Right lobe of liver (tissue), 6 donors: ENCODE measurements at regions not wholly inside any gene's neighbourhood (a gene's known extent, or its start where the extent isn't known, plus 50 kb on each side); places are given as distances from the start of the nearest gene placed in this dataset.
A peak's percentile ranks its signal among the peaks of the same experiment; 100 is the strongest.

ENCODE experiments used
- ATAC-seq, 4 donors: fragments of 200-7000 bp; cut with Tn5 transposase; one replicate each; pipeline ENCODE4 v1.9.1; 2020; ENCODE audit warnings: mild to moderate bottlenecking in 4 of 4, moderate library complexity in 4 of 4
- DNase-seq, 3 donors: peaks; one replicate each; pipeline ENCODE4 v3.0.0-alpha.2; 2020
- H3K27ac ChIP-seq, 3 donors: fragments of 200-600 bp; one replicate each; pipeline ENCODE4 v1.8.0; 2022
- H3K27me3 ChIP-seq, 2 donors: fragments of 200-600 bp; one replicate each; pipeline ENCODE4 v1.8.0; 2022
- H3K36me3 ChIP-seq, 4 donors: fragments of 200-600 bp; sonication (generic) in 1 of 4; one replicate each; pipeline versions ENCODE4 v1.5.1 to v1.8.0; 2017 to 2022; ENCODE audit warnings: control low read depth in 1 of 4
- H3K4me1 ChIP-seq, 4 donors: fragments of 200-600 bp; sonication (generic) in 1 of 4; one replicate each; pipeline versions ENCODE4 v1.5.1 to v1.8.0; 2017 to 2022; ENCODE audit warnings: control low read depth in 1 of 4
- H3K4me3 ChIP-seq, 3 donors: fragments of 200-600 bp; one replicate each; pipeline ENCODE4 v1.8.0; 2022
- H3K9me3 ChIP-seq, 4 donors: fragments of 200-600 bp; sonication (generic) in 1 of 4; one replicate each; pipeline versions ENCODE4 v1.5.1 to v1.8.0; 2017 to 2022; ENCODE audit warnings: control low read depth in 1 of 4
- POLR2A ChIP-seq: fragments of 450-650 bp; IDR thresholded peaks from one replicate; pipeline ENCODE4 v1.6.1; 2017; ENCODE audit warnings: antibody characterized with exemption, mild to moderate bottlenecking
- WGBS: methylation state at CpG from one replicate; pipeline ENCODE4 v1.1.6; 2018; ENCODE audit warnings: low coverage, low lambda C conversion rate; ENCODE audit not compliant: insufficient coverage; ENCODE audit errors: missing lambda C conversion rate; 5-methylcytosine and 5-hydroxymethylcytosine counted together
- intact Hi-C, 2 donors: fragments of 100-400 bp; cut with DNase I; formaldehyde crosslinking; loops; one replicate each; pipeline versions ENCODE4 v1.11.2 to v1.14.1; 2022
- TF ChIP-seq, protein P1 (sequence below), 4 donors: fragments of 200-600 bp in 3 of 4; fragments of 450-650 bp in 1 of 4; IDR thresholded peaks; one replicate each; pipeline versions ENCODE4 v1.5.1 to v1.8.0; 2016 to 2022; ENCODE audit warnings: antibody characterized with exemption in 4 of 4, mild to moderate bottlenecking in 2 of 4
- donor health status: DM: no; HTN: yes; CAD: no.
- donor health status: DM: no; HTN: no; CAD: no.
- donor health status: DM: no; HTN: no; CAD: no.
- donor health status: DM: no; HTN: yes; CAD: no.
- donor health status: DM: no; HTN: yes; CAD: no.

- no peak overlapping the region for H3K4me3 ChIP-seq
- H3K9me3 ChIP-seq, result no peaks in the 10 kb centered on the region
- no CpG with 5 or more reads among the region's 1 CpG for WGBS
- H3K36me3 ChIP-seq, result no peaks in the 10 kb centered on the region
- DNase-seq, result no peak
- no peak overlapping the region for H3K27ac ChIP-seq
- intact Hi-C loops, result no loop called here
- no peak for ATAC-seq
- no peaks in the 10 kb centered on the region for H3K4me1 ChIP-seq
- H3K27me3 ChIP-seq, result no peaks in the 10 kb centered on the region
- TF ChIP-seq POLR2A, result no peak
- TF ChIP-seq, protein P1, sequence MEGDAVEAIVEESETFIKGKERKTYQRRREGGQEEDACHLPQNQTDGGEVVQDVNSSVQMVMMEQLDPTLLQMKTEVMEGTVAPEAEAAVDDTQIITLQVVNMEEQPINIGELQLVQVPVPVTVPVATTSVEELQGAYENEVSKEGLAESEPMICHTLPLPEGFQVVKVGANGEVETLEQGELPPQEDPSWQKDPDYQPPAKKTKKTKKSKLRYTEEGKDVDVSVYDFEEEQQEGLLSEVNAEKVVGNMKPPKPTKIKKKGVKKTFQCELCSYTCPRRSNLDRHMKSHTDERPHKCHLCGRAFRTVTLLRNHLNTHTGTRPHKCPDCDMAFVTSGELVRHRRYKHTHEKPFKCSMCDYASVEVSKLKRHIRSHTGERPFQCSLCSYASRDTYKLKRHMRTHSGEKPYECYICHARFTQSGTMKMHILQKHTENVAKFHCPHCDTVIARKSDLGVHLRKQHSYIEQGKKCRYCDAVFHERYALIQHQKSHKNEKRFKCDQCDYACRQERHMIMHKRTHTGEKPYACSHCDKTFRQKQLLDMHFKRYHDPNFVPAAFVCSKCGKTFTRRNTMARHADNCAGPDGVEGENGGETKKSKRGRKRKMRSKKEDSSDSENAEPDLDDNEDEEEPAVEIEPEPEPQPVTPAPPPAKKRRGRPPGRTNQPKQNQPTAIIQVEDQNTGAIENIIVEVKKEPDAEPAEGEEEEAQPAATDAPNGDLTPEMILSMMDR (IDR thresholded peaks at IDR 0.05), result no peak
Observed at GRCh38 chr2:16204251-16204650, 263.9 kb downstream of the MYCN start.

DNA sequence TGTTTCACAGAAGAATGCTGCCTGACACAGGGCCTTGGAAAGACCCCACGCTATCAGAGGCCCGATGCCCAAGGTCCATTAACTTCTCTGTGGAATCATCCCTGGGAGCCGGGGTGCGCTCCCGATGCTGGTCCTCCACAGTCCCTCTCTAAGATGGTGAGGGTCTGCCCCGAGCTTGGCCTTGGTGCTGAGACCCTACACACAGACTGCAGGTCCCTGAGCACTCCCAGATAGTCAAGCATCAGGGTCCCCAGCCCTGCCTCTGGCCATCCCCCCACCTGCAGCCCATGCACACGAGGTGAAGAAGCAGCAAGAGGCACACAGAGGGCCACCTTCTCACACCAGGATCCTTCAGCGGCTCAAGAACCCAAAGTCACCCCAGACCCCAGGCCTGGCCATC lies 263.3 kb downstream of the MYCN start:
- DNase-seq (no peak), ATAC-seq (no peak)
- H3K36me3 ChIP-seq, result no peaks in the 10 kb centered on the region
- no peaks in the 10 kb centered on the region for H3K9me3 ChIP-seq
- no peak for TF ChIP-seq POLR2A
- TF ChIP-seq, protein P1 (IDR thresholded peaks at IDR 0.05), result no peak
- no peaks in the 10 kb centered on the region for H3K27me3 ChIP-seq
- H3K4me3 ChIP-seq, result no peak overlapping the region
- no peak overlapping the region for H3K27ac ChIP-seq
- no peaks in the 10 kb centered on the region for H3K4me1 ChIP-seq
- intact Hi-C loops, result no loop called here
- 82% methylated on average over 3 of the region's 8 CpGs for WGBS

GRCh38 chr2:16203069-16203468 lies 262.7 kb downstream of the MYCN start:
- no peaks in the 10 kb centered on the region for H3K9me3 ChIP-seq
- DNase-seq (no peak), ATAC-seq (no peak)
- no peaks in the 10 kb centered on the region for H3K4me1 ChIP-seq
- TF ChIP-seq, protein P1 (IDR thresholded peaks at IDR 0.05), result no peak
- no peak for TF ChIP-seq POLR2A
- intact Hi-C loops, result no loop called here
- no peak overlapping the region for H3K4me3 ChIP-seq
- WGBS, result no CpG with 5 or more reads among the region's 2 CpGs
- H3K27me3 ChIP-seq, result no peaks in the 10 kb centered on the region
- no peak overlapping the region for H3K27ac ChIP-seq
- no peaks in the 10 kb centered on the region for H3K36me3 ChIP-seq

- no peaks in the 10 kb centered on the region for H3K9me3 ChIP-seq
- no peak for DNase-seq
- no peak overlapping the region for H3K27ac ChIP-seq
- 81% methylated on average over 5 of the region's 8 CpGs for WGBS
- ATAC-seq, result peak in 1 of 4 donors; percentile 14
- no peak overlapping the region for H3K4me3 ChIP-seq
- TF ChIP-seq, protein P1 (IDR thresholded peaks at IDR 0.05), result no peak
- TF ChIP-seq POLR2A, result no peak
- H3K36me3 ChIP-seq, result no peaks in the 10 kb centered on the region
- intact Hi-C loops, result no loop called here
- H3K4me1 ChIP-seq, result no peaks in the 10 kb centered on the region
- H3K27me3 ChIP-seq, result no peaks in the 10 kb centered on the region
Observed at GRCh38 chr2:16202266-16203020, 262.1 kb downstream of the MYCN start.
